ENCODE measurements at regions not wholly inside any gene's neighbourhood (a gene's known extent, or its start where the extent isn't known, plus 50 kb on each side); places are given as distances from the start of the nearest gene placed in this dataset.

DNA sequence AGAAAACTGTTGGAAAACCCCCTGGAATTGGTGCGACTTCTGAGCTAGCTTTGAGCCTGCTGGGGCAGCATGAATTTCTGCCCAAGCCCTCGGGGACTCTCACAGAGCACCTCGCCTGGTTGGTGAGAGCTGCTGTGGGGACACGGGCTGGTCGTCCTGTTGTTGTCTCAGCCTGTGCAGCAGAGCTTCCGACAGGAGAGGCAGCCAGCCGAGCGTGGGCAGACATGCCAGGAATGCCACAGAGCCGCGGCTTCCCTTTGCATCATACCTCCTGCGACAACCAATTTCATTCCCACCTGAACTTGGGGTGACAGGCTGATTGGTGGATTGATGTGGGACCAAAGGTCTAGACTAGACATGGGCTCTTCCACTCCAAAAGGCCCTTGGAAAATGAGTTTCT lies 60.2 kb upstream of the NRBF2 start:
- TF ChIP-seq, protein P1, sequence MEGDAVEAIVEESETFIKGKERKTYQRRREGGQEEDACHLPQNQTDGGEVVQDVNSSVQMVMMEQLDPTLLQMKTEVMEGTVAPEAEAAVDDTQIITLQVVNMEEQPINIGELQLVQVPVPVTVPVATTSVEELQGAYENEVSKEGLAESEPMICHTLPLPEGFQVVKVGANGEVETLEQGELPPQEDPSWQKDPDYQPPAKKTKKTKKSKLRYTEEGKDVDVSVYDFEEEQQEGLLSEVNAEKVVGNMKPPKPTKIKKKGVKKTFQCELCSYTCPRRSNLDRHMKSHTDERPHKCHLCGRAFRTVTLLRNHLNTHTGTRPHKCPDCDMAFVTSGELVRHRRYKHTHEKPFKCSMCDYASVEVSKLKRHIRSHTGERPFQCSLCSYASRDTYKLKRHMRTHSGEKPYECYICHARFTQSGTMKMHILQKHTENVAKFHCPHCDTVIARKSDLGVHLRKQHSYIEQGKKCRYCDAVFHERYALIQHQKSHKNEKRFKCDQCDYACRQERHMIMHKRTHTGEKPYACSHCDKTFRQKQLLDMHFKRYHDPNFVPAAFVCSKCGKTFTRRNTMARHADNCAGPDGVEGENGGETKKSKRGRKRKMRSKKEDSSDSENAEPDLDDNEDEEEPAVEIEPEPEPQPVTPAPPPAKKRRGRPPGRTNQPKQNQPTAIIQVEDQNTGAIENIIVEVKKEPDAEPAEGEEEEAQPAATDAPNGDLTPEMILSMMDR (IDR thresholded peaks at IDR 0.05; ENCODE audit: low read depth, low read length), result no peak
- TF ChIP-seq POLR2A (IDR thresholded peaks at IDR 0.05; ENCODE audit: extremely low read depth, insufficient read length) (no peak), MYC (IDR thresholded peaks at IDR 0.05; ENCODE audit: low read depth, low read length) (no peak)
- TF ChIP-seq, protein P2, sequence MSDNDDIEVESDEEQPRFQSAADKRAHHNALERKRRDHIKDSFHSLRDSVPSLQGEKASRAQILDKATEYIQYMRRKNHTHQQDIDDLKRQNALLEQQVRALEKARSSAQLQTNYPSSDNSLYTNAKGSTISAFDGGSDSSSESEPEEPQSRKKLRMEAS (IDR thresholded peaks at IDR 0.05; ENCODE audit: low read depth, low read length), result no peak

Data from NB4 (cell line).